Hematopoietic multipotent progenitor cell treated with erythropoietin and hydrocortisone succinate and interleukin-3 and kit ligand, for 17 days (in vitro differentiated cells): ENCODE measurements at regions not wholly inside any gene's neighbourhood (a gene's known extent, or its start where the extent isn't known, plus 50 kb on each side); places are given as distances from the start of the nearest gene placed in this dataset.
"Not testable (repeated sequence)": the region's sequence is repeated elsewhere in the genome, so short reads cannot be mapped to it uniquely, and the experiment has no call there.

ENCODE experiments used
- DNase-seq: peaks from one replicate; pipeline ENCODE4 v3.0.0-alpha.2; 2015; ENCODE audit warnings: low spot score

GRCh38 chr2:234156326-234156725 lies 105.8 kb downstream of the SPP2 start:
- DNase-seq = no peak

GRCh38 chr2:234152835-234153234 lies 102.3 kb downstream of the SPP2 start:
- DNase-seq = not testable (repeated sequence)

GRCh38 chr2:234147335-234147861 lies 96.9 kb downstream of the SPP2 start:
- DNase-seq = no peak

- DNase-seq = no peak
Measured at GRCh38 chr2:234146087-234146826, 95.8 kb downstream of the SPP2 start.

- no peak for DNase-seq
Measured at GRCh38 chr2:234145511-234145910, 95.0 kb downstream of the SPP2 start.

- DNase-seq = no peak
Measured at GRCh38 chr2:234145057-234145456, 94.6 kb downstream of the SPP2 start.

GRCh38 chr2:234143896-234144295 lies 93.4 kb downstream of the SPP2 start:
- no peak for DNase-seq

GRCh38 chr2:234142530-234142929 lies 92.0 kb downstream of the SPP2 start:
- DNase-seq = no peak

GRCh38 chr2:234139755-234140154 lies 89.3 kb downstream of the SPP2 start:
- DNase-seq = no peak

GRCh38 chr2:234138836-234139235 lies 88.3 kb downstream of the SPP2 start:
- no peak for DNase-seq

- no peak for DNase-seq
Measured at GRCh38 chr2:234137400-234138014, 87.0 kb downstream of the SPP2 start.

- DNase-seq = no peak
Measured at GRCh38 chr2:234136461-234136860, 86.0 kb downstream of the SPP2 start.

- no peak for DNase-seq
Measured at GRCh38 chr2:234135750-234136221, 85.3 kb downstream of the SPP2 start.

- DNase-seq = no peak
Measured at GRCh38 chr2:234134496-234134895, 84.0 kb downstream of the SPP2 start.

- DNase-seq = no peak
Measured at GRCh38 chr2:234133004-234133403, 82.5 kb downstream of the SPP2 start.

- DNase-seq = no peak
Measured at GRCh38 chr2:234130777-234131181, 80.3 kb downstream of the SPP2 start.

GRCh38 chr2:234128606-234129005 lies 78.1 kb downstream of the SPP2 start:
- DNase-seq = no peak
